Smooth muscle cell (in vitro differentiated cells): ENCODE measurements at regions not wholly inside any gene's neighbourhood (a gene's known extent, or its start where the extent isn't known, plus 50 kb on each side); places are given as distances from the start of the nearest gene placed in this dataset.

Experiments used
- DNase-seq: peaks from one replicate; lab custom pipeline; 2025; ENCODE audit not compliant: unreplicated experiment; lab: John Stamatoyannopoulos, UW
- H2AFZ ChIP-seq: fragments of 200-600 bp; sonication (generic); 2 replicates; pipeline ENCODE4 v1.6.0; 2016; ENCODE audit warnings: antibody characterized with exemption, low read depth, mild to moderate bottlenecking
- H3F3A ChIP-seq: fragments of 200-600 bp; sonication (generic); 2 replicates; pipeline ENCODE4 v1.6.0; 2017; ENCODE audit warnings: antibody characterized with exemption, low read depth
- H3K27ac ChIP-seq: fragments of 200-600 bp; sonication (generic); 2 replicates; pipeline ENCODE4 v1.5.1; 2016; ENCODE audit warnings: low read depth, mild to moderate bottlenecking
- H3K27me3 ChIP-seq: fragments of 200-600 bp; sonication (generic); 2 replicates; pipeline ENCODE4 v1.6.1; 2016; ENCODE audit warnings: low read depth, mild to moderate bottlenecking
- H3K36me3 ChIP-seq: fragments of 200-600 bp; sonication (generic); 2 replicates; pipeline ENCODE4 v1.5.1; 2016; ENCODE audit warnings: low read depth
- H3K4me1 ChIP-seq: fragments of 200-600 bp; sonication (generic); 2 replicates; pipeline ENCODE4 v1.5.1; 2016; ENCODE audit warnings: low read depth
- H3K4me2 ChIP-seq: fragments of 200-600 bp; sonication (generic); 2 replicates; pipeline ENCODE4 v1.6.0; 2016; ENCODE audit warnings: mild to moderate bottlenecking
- H3K4me3 ChIP-seq: fragments of 200-600 bp; sonication (generic); 2 replicates; pipeline ENCODE4 v1.5.1; 2016; ENCODE audit warnings: mild to moderate bottlenecking
- H3K79me2 ChIP-seq: fragments of 200-600 bp; sonication (generic); 2 replicates; pipeline ENCODE4 v1.6.0; 2016; ENCODE audit warnings: low read depth, mild to moderate bottlenecking
- H3K9ac ChIP-seq: fragments of 200-600 bp; sonication (generic); 2 replicates; pipeline ENCODE4 v1.6.0; 2016; ENCODE audit warnings: low read depth
- H3K9me3 ChIP-seq: fragments of 200-600 bp; sonication (generic); replicated peaks from 2 replicates; pipeline ENCODE4 v1.5.1; 2016; ENCODE audit warnings: low read depth
- H4K20me1 ChIP-seq: fragments of 200-600 bp; sonication (generic); 2 replicates; pipeline ENCODE4 v1.6.0; 2016; ENCODE audit warnings: low read depth
- CTCF ChIP-seq: fragments of 200-600 bp; sonication (generic); IDR thresholded peaks from 2 replicates; pipeline ENCODE4 v1.5.1; 2017; ENCODE audit warnings: borderline replicate concordance, mild to moderate bottlenecking, antibody characterized with exemption; ENCODE audit not compliant: insufficient read depth, poor library complexity, severe bottlenecking
- WGBS: methylation state at CpG from one replicate; pipeline ENCODE4 v1.1.7; 2016; ENCODE audit warnings: low lambda C conversion rate; 5-methylcytosine and 5-hydroxymethylcytosine counted together

- Histone ChIP-seq H3K79me2 (no peaks in the 10 kb centered on the region), H3K9ac (no peak overlapping the region), H3F3A (peaks cover 8% of the 10 kb centered on the region), H3K4me3 (no peak overlapping the region), H3K9me3 (no peaks in the 10 kb centered on the region), H3K27ac (no peak overlapping the region), H3K36me3 (no peaks in the 10 kb centered on the region), H4K20me1 (no peaks in the 10 kb centered on the region), H3K4me2 (peak overlapping the region; percentile 23), H3K4me1 (no peaks in the 10 kb centered on the region), H3K27me3 (no peaks in the 10 kb centered on the region), H2AFZ (peak overlapping the region; percentile 1)
- TF ChIP-seq CTCF: no peak
- no peak for DNase-seq
Measured at GRCh38 chr3:30198162-30198561, 408.2 kb upstream of the TGFBR2 start.

- 48% methylated on average over 6 of the region's 6 CpGs for WGBS
- H3K4me3 ChIP-seq: no peak overlapping the region
- TF ChIP-seq CTCF: peak; percentile 92
Measured at GRCh38 chr3:30199096-30199759, 407.2 kb upstream of the TGFBR2 start.

GRCh38 chr3:30199855-30200254 lies 406.5 kb upstream of the TGFBR2 start:
- DNase-seq: no peak
- no peak overlapping the region for H3K9ac ChIP-seq
- no peak overlapping the region for H3K27ac ChIP-seq
- no peak overlapping the region for H3K4me2 ChIP-seq
- H3K4me3 ChIP-seq: no peak overlapping the region
- H3K9me3 ChIP-seq: no peaks in the 10 kb centered on the region
- peaks cover 8% of the 10 kb centered on the region for H3F3A ChIP-seq
- H3K79me2 ChIP-seq: no peaks in the 10 kb centered on the region
- no peaks in the 10 kb centered on the region for H3K27me3 ChIP-seq
- H3K4me1 ChIP-seq: no peaks in the 10 kb centered on the region
- TF ChIP-seq CTCF: no peak
- WGBS: 73% methylated on average over 3 of the region's 3 CpGs
- H3K36me3 ChIP-seq: no peaks in the 10 kb centered on the region
- H4K20me1 ChIP-seq: no peaks in the 10 kb centered on the region
- peak overlapping the region; percentile 25 for H2AFZ ChIP-seq

More at GRCh38 chr3:30199096-30199759, 407.2 kb upstream of the TGFBR2 start:
- H4K20me1 ChIP-seq: no peaks in the 10 kb centered on the region
- no peaks in the 10 kb centered on the region for H3K27me3 ChIP-seq
- H3K9me3 ChIP-seq: no peaks in the 10 kb centered on the region
- DNase-seq: no peak
- no peak overlapping the region for H3K9ac ChIP-seq
- peak overlapping the region; percentile 25 for H2AFZ ChIP-seq
- H3K4me2 ChIP-seq: peak overlapping the region; percentile 11
- no peaks in the 10 kb centered on the region for H3K4me1 ChIP-seq
- no peaks in the 10 kb centered on the region for H3K36me3 ChIP-seq
- no peaks in the 10 kb centered on the region for H3K79me2 ChIP-seq
- no peak overlapping the region for H3K27ac ChIP-seq
- peaks cover 8% of the 10 kb centered on the region for H3F3A ChIP-seq

GRCh38 chr3:30201715-30202114 lies 404.7 kb upstream of the TGFBR2 start:
- Histone ChIP-seq H3K9ac (no peak overlapping the region), H3K27me3 (no peaks in the 10 kb centered on the region), H3K4me3 (no peak overlapping the region), H3K4me1 (no peaks in the 10 kb centered on the region), H3K4me2 (no peak overlapping the region), H3K36me3 (no peaks in the 10 kb centered on the region), H3K9me3 (no peaks in the 10 kb centered on the region), H4K20me1 (no peaks in the 10 kb centered on the region), H3F3A (peaks cover 8% of the 10 kb centered on the region), H3K79me2 (no peaks in the 10 kb centered on the region), H3K27ac (no peak overlapping the region), H2AFZ (no peak overlapping the region)
- TF ChIP-seq CTCF: no peak
- DNase-seq: no peak
